Peyer's patch (tissue), 4 donors: ENCODE measurements at regions not wholly inside any gene's neighbourhood (a gene's known extent, or its start where the extent isn't known, plus 50 kb on each side); places are given as distances from the start of the nearest gene placed in this dataset.

Experiments
- POLR2A ChIP-seq, 2 donors: fragments of 450-650 bp; IDR thresholded peaks; one replicate each; pipeline ENCODE4 v1.5.1; 2017; ENCODE audit warnings: antibody characterized with exemption in 2 of 2, mild to moderate bottlenecking in 2 of 2, moderate library complexity in 2 of 2
- TF ChIP-seq, protein P1 (sequence below), 6 experiments: fragments of 450-650 bp in 4 of 6; fragments of 200-600 bp in 2 of 6; sonication (generic) in 1 of 6; IDR thresholded peaks; one replicate each; pipeline ENCODE4 v1.5.1; 2017 to 2019; ENCODE audit warnings: antibody characterized with exemption in 6 of 6, mild to moderate bottlenecking in 3 of 6, moderate library complexity in 1 of 6

DNA sequence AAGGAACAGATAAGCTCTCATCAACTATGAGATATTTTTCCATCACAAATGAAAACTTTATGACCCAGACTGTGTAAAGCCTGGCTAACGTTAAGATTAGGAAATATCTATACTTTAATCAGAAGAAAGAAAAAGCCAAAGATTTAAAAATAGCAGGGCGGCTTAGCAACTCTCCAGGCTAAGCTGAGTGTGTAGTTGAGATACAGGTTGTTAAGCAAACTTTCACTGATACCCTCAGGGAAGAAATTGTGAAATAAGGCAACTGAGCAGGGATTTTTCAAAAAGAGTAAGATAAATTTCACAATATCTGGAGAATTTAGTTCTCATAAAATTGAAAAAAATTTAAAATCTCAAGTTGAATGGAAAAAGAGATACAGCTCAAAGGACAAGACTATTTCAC lies 382.0 kb downstream of the RAPGEF2 start:
- TF ChIP-seq POLR2A (IDR thresholded peaks at IDR 0.05): no peak
- TF ChIP-seq, protein P1, sequence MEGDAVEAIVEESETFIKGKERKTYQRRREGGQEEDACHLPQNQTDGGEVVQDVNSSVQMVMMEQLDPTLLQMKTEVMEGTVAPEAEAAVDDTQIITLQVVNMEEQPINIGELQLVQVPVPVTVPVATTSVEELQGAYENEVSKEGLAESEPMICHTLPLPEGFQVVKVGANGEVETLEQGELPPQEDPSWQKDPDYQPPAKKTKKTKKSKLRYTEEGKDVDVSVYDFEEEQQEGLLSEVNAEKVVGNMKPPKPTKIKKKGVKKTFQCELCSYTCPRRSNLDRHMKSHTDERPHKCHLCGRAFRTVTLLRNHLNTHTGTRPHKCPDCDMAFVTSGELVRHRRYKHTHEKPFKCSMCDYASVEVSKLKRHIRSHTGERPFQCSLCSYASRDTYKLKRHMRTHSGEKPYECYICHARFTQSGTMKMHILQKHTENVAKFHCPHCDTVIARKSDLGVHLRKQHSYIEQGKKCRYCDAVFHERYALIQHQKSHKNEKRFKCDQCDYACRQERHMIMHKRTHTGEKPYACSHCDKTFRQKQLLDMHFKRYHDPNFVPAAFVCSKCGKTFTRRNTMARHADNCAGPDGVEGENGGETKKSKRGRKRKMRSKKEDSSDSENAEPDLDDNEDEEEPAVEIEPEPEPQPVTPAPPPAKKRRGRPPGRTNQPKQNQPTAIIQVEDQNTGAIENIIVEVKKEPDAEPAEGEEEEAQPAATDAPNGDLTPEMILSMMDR (IDR thresholded peaks at IDR 0.05): no peak
